Gastrocnemius medialis (tissue), 4 donors: ENCODE measurements at regions not wholly inside any gene's neighbourhood (a gene's known extent, or its start where the extent isn't known, plus 50 kb on each side); places are given as distances from the start of the nearest gene placed in this dataset.

Experiments
- CTCF ChIP-seq, 5 experiments: fragments of 450-650 bp in 3 of 5; fragments of 200-600 bp in 2 of 5; sonication (generic) in 2 of 5; IDR thresholded peaks in 4 of 5; conservative IDR thresholded peaks in 1 of 5; 1 replicate in 4 of 5; 2 replicates in 1 of 5; pipeline ENCODE4 v1.5.1; 2016 to 2019; ENCODE audit warnings: antibody characterized with exemption in 5 of 5, mild to moderate bottlenecking in 3 of 5, moderate library complexity in 3 of 5
- POLR2A ChIP-seq, 2 donors: fragments of 450-650 bp; IDR thresholded peaks; one replicate each; pipeline ENCODE4 v1.6.1; 2017; ENCODE audit warnings: antibody characterized with exemption in 2 of 2, mild to moderate bottlenecking in 2 of 2, moderate library complexity in 2 of 2

- TF ChIP-seq CTCF (IDR thresholded peaks at IDR 0.05 in 4 of 5, conservative IDR thresholded peaks at IDR 0.05 in 1 of 5) (no peak), POLR2A (IDR thresholded peaks at IDR 0.05) (no peak)
These were observed 1354.7 kb upstream of the LRRTM3 start for GRCh38 chr10:65571011-65571570.
